Hematopoietic multipotent progenitor cell treated with erythropoietin and hydrocortisone succinate and interleukin-3 and kit ligand, for 15 days (in vitro differentiated cells): ENCODE measurements at regions not wholly inside any gene's neighbourhood (a gene's known extent, or its start where the extent isn't known, plus 50 kb on each side); places are given as distances from the start of the nearest gene placed in this dataset.
"Not testable (repeated sequence)": the region's sequence is repeated elsewhere in the genome, so short reads cannot be mapped to it uniquely, and the experiment has no call there.

ENCODE experiments used
- DNase-seq: peaks from one replicate; pipeline ENCODE4 v3.0.0-alpha.2; 2015; ENCODE audit warnings: low spot score

DNA sequence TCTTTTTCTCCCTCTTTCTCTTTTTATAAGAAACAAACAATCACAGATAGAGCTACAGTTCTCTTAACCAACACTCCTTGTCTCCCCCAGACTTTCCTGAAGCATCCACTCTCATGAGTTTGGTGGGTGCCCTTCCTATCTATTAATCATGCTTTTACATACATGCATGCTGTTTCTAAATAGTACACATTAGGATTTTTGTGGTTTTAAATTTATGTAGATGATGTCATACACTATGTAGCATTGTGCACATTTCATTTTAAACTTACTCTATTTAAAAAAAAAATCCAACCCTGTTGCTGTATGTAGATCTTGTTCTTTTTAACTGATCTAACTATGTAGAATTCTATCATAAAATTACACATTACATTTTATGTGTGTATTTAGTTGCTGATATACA is 104.3 kb upstream of the MRPS22 start:
- no peak for DNase-seq

DNA sequence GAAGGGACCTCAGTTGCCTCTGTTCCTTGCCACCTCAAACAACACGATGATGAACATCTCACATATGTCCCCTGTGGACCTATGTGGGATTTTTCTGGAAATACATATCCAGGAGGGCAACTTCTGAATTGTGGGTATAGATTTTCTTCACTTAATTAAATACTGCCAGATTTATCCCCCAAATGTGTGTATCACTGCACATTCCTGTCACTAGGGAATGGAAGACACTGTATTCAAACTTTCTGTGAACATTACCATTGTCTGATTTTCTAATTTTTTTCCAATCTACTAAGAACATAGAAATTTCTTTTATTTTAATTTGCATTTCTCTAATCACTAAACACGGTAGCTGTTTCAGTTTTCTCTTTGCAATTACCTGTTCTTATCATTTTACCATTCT is 102.0 kb upstream of the MRPS22 start:
- DNase-seq: no peak

DNA sequence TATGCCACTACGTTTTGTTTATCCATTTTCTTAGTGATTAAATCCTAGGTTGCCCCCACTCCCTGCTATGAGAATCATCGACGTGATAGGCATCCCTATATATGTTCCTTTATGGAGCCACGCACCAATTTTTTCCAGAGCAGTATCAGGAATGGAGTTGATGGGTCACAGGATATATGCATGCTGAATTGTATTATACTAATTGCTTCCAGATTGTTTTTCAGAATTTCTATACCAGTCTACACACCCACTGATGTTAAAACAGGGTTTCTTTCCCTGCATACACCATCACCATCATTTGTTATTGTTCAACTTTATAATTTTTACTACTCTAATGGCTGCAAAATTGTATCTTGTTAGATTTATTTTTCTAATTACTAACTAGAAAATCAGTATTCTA is 100.1 kb upstream of the MRPS22 start:
- no peak for DNase-seq

DNA sequence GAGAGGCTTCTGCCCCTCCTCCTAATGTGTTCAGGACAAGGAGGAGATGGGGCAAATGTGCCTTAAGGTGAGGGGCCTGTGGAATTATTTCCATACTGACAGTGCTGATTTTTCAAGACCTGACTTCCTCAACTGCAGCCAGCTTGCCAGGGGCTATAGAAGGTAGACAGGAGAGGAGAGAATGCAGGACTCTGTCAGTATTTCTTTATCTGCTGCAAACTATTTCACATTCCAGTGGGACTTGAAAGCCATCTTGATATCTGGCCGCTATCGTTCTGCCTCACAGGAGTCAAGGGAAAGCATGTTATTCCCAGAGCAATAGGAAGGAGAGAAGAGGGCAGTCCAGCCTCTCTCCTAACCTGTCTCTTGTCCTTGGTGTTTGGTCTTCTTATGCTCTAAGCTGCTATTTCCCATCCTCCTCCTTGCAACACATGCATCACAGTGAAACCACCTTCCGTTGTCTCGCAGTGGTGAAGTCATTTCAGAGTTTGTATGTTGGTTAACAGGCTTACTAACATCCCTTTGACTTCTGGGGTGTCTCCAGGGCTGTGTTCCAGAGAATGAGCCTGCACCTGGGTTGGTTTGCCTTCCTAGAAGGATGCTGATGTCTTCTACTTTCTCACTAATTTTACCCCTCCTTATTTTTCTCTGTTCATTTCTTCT is 95.1 kb upstream of the MRPS22 start:
- no peak for DNase-seq

DNA sequence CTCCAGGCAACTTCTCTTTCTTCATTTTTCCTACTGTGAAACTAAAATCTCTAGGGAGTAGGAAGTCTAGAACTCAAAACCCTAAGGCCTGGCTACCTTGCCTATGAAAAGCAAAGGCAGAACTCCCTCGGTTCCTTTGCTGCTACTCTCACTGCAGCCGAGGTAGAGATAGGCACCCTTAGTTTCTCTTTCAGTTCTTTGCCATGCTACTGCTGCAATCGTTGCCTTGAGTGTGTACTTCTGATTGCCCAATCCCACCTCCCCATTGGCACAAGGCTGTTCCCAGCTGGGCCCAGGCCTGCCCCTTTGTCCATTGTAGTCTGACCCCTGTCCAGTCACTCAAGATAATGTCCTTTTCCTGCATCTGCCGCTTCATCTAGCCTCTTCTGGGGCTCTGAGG is 92.3 kb upstream of the MRPS22 start:
- no peak for DNase-seq

DNA sequence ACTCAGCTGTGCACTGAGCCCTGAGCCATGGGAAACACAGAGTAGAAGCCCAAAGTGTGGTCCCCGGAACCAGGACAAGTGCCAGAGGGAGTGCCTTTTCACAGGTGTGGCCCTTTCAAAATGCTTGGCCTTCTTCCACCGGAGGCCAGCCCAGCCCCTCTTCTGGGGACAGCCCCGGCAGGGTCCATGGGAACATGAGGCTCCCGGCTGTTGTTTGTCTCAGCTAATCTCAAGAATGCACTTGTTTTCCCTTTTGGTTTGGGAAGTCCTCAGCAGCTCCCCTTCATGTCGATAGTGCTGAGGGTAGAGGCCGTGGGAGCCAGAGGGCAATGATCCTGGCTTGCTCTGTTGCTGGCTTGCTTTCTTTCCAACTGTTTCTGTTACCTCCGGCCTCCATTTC is 91.1 kb upstream of the MRPS22 start:
- no peak for DNase-seq

DNA sequence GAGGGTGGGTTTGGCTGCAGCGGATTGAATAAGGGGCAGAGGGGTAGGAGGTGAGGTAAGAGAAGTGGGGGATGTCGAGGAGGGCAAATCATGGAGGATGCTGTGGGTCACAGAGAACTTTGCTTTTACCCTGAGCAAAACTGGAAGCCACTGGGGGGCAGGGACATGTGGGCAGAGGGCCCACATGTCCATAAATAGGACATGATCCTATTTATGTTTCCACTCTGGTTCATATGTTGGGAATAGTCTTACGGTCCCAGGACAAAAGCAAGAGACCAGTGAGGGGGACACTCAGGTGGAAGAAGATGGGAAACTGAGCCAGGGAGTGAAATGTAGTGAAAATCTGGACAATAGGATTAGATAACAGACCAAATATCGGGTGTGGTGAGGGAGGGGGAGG is 85.5 kb upstream of the MRPS22 start:
- DNase-seq: no peak

DNA sequence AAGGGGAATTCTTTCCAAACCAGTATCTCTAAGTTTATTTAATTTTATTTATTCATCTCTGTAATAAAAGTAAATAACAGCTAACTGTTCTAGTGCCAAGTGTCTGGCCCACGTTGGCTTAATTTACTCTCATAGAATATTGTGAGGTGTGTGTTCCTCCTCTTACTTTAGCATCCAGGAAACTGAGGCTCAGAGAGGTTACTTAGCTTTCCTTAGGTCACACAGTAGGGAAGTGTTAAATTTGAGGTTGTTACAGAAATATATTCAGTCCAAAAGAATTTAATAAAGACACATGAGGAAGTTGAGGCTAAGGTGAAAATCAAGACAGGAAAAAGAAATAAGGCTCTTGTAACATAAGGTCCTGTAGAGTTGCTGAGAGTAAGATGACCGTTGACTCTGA is 84.4 kb upstream of the MRPS22 start:
- no peak for DNase-seq

DNA sequence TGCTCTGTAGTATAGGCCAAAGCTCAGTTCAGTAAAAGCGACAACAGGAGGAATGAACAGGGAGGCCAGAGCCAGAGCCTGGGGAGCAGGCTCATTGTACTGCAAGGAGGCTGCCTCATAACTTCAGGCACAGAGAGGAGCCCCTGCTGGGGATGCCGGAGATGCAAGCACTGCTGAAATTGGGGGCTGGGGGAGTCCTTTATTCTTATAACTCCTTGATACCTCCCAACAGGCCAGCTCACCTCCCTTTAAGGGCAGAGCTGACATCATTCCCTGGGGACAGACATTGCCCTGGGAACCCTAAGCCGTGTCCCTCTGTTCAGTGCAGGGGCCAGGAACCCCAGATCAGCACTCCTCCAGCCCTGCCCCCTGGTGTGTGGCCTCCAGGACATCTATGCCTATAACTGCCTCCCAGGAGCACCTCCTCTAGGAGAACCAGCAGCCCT is 83.8 kb upstream of the MRPS22 start:
- no peak for DNase-seq

DNA sequence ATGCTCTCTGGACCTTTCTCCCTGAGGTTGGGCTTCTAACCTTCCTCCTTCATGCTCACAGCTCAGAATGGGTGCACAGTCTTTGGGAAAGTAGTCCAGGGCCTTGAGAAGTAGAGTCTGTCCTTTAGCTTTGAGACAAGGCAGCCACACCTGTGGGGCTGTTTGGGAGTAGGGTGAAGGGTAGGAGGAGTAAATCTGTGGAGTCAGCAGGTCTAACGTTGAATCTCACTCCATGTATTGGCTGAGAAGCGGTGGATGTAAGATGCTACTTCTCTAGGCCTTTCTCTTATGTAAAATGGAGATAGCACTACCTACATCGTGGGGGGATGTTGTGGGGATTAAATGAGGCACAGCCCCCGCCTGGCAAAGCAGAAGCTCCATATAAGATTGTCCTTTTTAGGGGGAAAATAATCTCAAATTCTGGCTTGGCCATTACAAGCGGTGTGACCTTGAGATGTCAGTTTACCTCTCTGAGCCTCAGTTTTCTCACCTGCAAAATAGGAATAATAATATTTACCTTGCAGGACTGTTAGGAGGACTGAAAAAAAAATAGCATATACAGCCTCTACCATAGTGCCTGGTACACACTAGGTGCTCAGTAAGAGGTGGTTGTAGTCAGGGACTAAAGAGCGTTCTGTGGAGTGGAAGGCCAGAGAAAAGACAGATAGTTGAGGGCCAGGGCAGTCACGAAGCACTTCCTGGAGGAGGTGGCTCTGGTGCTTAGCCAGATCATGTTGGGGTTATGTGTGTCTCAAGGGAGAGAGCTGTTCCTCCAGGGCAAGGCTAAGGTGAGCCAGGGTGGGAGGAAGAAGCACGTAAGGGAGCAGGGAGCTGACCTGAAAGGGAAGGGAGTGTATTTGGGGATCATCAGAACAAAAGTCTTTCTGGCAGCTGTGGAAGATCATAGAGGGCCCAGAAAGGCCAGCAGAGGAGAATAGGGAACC is 82.8 kb upstream of the MRPS22 start:
- DNase-seq: no peak

DNA sequence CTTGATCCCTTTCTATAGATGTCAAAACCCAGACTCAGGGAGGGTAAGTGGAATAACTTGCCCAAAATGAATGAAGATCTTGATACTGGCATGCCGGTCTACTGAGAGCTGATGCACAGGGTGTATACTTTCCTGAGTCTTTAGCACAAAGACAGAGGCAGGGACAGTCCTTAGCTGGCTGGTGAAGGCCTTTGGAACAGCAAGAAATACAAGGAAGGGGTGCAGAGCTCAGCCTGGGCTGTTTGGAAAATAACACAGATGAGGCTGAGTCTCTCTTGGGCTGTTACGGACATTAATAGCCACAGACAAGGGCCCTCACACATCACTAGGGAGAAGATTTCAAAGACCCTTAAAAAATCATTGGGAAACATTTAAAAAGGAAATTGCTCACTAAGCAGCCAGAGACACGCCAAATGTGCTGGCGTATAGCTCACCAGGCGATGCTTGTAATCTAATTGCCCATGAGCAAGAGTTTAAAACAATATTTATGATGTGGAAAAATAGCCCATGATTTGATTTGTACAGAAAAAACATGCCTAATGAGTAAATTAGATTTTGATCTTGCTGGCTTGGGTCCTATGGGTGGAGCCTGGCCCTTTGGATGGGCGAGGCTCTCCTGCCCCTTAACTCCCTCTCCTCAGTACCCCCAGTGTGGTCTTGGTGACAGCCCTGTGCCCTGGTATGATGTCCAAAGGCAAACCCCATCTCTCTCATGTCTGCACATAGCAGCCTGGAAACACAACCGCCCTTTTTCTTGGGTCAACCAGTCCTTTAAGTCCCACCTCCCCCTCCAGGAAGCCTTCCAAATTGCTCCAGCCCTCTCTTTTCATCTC is 81.8 kb upstream of the MRPS22 start:
- no peak for DNase-seq

DNA sequence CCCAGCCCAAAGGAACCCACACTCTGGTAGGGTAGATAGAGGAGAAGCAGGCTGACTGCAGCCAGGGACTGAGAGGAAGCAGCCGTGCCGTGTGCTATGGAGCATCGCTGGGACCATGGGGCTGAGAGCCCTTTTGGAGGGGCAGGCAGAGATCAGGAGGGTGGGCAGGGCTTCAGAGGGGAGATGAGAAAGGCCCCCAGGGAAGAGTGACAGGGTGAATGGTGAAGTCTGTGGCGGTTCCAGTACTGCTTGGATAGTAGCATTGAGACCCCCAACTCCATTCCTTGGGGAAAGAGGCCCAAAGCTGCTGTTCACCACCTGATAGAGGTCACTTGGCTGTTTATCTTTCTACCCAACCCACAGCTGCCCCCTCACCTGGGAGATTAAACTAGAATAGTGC is 80.0 kb upstream of the MRPS22 start:
- DNase-seq: no peak

DNA sequence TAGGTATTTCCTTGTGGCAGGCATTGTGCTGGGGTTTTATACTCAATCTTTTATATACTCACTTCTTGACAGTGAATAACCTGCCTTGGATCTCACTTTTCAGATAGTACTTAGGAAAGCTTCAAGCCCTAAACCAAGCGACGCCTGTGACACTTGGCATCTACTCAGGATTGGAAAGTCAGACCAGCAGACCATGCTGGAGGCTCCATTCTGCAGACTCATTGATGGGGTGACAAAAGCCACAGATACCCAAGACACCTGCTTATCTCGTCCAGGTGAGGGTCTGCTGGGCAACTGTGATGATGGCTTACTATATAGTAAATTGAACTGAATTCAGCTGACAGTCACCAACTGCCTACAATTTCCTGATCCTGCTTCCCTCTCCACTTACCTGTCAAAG is 79.4 kb upstream of the MRPS22 start:
- DNase-seq: no peak

DNA sequence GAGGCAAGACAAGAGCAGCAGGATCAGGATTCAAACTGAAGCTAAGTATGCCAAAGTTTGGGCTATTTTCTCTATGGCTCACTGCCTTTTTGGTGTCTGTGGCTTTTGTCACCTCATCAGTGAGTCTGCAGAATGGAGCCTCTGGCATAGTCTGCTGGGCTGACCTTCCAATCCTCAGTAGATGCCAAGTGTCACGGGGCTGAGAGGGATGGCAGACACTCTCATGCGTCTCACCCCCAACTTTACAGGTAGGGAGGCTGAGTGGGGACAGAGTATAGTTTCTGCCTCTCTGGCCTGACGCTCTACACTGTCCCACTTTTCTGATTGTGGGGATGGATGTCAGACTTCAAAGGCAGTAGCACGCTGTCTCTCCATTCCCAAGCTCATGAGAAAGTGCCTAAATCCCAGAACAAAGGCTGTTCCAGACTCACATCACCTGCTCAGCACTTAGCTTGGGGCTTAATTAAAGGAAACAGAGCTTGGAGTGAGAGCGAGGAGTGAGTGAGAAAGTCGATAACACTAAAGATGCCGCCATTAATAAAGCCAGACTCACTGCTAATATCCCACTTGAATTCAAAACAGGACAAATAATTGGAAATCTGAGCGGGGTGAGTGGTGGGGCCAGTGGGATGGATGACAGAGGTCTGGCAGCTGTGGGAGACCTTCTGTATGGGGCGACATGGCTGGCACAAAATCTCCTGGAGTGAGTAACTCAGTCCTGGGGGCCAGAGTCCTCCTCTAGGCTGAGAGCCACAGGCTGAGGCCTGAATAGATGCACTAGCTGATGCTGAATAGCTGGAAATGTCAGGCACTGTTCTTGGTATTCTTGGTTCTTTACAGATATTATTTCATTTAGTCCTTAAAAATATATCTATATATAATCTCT is 78.4 kb upstream of the MRPS22 start:
- no peak for DNase-seq

DNA sequence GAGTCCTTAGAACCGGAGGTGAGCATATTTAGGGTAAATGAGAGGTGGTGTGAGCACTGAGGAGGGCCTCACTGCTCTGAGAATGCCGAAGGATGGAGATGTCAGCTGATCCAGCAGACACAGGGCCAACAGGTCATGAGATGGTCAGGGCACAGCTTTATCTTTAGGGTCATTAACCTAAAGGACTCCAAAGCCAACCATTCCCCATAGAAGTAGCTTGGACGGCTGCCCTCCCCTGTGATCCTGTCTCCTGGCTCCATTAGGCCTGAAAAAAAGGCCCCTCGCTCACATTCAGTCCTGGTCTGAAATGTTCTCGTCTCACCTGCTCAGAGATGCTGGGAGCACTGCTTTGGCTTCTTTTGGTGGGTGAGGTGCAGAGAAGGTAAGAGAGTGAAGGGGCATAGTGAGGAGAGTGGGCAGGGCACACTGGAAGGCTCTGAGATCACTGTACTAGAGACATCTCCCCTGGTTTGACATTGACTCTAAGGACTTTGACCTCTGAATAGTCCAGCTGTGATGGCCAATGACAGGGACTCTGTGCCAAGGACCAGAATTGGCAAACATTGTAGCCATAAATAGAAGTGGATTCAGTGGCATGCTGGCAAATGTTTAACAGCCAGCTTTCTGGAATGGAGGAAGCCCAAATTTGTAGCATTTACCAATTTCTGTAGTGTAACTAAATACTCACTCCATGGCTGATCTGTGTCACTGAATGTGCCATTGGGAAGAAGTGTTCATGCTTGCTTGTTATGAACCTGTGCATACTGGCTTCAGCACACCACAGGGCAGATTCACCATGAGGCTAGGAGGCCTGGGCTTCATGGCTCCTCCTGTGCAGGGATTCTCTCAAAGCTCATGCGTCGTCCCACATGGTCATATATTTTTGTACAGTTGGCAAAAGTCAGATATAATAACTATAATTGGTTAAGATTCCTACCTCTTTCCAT is 76.2 kb upstream of the MRPS22 start:
- DNase-seq: no peak

DNA sequence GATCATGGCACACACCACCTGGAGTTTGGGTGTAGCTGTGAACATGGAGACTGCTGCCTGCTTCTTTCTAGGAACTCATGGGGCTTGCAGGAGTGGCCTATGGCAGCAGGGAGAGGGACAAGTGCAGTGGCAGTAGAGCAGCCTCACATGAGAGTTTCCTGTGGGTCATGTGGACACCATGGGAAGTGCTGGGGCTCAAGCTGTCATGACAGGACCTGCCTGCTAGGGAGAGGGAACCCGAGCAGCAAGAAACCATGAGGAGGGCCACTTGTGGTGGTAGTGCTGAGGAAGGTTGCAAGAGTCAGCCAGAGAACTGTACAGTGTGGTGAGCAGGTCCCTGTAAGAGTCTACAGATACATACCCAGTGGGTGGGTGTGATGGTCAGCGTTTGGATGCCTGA is 73.8 kb upstream of the MRPS22 start:
- no peak for DNase-seq

DNA sequence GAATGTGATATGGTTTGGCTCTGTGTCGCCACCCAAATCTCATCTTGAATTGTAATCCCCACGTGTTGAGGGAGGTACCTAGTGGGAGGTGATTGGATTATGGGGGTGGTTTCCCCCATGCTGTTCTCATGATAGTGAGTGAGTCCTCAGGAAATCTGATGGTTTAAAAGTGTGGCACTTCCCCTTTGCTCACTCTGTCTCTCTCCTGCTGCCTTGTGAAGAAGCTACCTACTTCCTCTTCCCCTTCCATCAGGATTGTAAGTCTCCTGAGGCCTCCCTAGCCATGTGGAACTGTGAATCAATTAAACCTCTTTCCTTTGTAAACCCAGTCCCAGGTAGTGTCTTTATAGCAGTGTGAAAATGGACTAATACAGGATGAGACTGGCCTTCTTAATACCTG is 73.2 kb upstream of the MRPS22 start:
- not testable (repeated sequence) for DNase-seq

DNA sequence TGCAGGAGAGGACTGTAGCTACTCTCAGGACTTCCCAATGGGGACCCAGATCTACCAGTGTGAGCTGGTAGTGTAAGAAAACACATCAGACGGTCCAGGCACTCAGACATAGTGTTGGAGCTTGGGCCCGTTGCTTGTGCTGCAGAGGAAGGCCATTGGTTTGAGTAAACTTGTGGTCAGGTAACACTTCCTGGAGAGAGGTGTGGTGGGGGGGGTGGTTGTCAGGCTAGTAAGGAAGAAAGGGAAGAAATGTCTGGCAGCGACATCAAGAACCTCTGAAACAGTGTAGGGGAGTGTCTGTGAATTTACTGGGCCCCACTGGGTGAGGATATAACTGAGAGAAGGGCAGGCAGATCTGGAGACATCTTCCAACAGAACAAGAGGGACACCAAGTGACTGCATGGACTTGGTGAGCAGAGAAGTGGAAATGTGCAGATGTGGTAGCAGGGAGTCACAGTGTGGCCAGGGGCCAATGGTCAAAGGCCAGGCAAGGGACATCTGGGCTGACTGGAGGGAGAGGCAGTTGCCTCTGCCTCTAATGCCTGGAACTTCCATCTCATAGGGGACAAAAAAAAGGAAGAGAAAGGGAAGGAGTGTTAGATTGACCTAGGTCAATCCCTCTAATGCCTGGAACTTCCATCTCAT is 63.7 kb upstream of the MRPS22 start:
- no peak for DNase-seq

DNA sequence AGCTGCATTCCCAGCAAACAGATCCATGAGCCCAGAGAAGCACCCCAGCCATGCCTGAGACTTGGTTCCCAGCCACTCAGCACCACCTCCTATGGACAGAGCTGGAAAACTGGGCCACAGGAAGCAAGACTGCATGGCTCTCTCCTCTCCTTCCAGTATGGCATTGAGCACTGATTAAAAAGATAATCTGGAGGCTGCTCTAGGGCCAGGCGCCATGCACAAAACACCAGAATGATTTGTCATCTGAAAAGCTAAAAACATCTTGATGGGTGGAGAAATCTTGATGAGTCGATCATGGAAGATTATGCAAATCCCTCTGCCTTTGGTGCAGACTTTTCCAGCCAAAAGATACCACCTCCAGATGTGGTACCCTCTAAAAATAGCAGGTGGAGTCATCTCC is 62.7 kb upstream of the MRPS22 start:
- DNase-seq: no peak
